ENCODE measurements at regions not wholly inside any gene's neighbourhood (a gene's known extent, or its start where the extent isn't known, plus 50 kb on each side); places are given as distances from the start of the nearest gene placed in this dataset.

- Histone ChIP-seq H3K4me1 (no peaks in the 10 kb centered on the region), H3K27me3 (ENCODE audit: insufficient read depth in 3 of 3, low read length in 2 of 3) (peaks cover 0 to 4% (median 0%) of the 10 kb centered on the region in 3 donors), H3K9me3 (no peaks in the 10 kb centered on the region), H3K36me3 (ENCODE audit: insufficient read depth in 1 of 2, low read depth in 1 of 2) (no peaks in the 10 kb centered on the region), H3K27ac (no peak overlapping the region), H3K4me3 (no peak overlapping the region)
- 74 to 76% (median 74%) methylated on average over 7 of the region's 7 CpGs for WGBS, 3 donors
- intact Hi-C loops (cut with DNase I), result no loop called here
- DNase-seq, result no peak
- TF ChIP-seq CTCF (IDR thresholded peaks at IDR 0.05), result no peak
- no peak for ATAC-seq
Observed at GRCh38 chr10:2970190-2970823, 97.0 kb upstream of the PFKP start.

GRCh38 chr10:2968401-2969058 lies 98.8 kb upstream of the PFKP start:
- TF ChIP-seq CTCF (IDR thresholded peaks at IDR 0.05), result no peak
- WGBS, 3 donors, result 69 to 78% (median 76%) methylated on average over 9 of the region's 9 CpGs

GRCh38 chr10:2966134-2966533 lies 101.2 kb upstream of the PFKP start:
- 68 to 75% (median 70%) methylated on average over 4 of the region's 4 CpGs for WGBS, 3 donors
- ATAC-seq, result no peak

More at GRCh38 chr10:2968401-2969058, 98.8 kb upstream of the PFKP start:
- Histone ChIP-seq H3K36me3 (ENCODE audit: insufficient read depth in 1 of 2, low read depth in 1 of 2) (no peaks in the 10 kb centered on the region), H3K27me3 (ENCODE audit: insufficient read depth in 3 of 3, low read length in 2 of 3) (peaks cover 0 to 15% (median 0%) of the 10 kb centered on the region in 3 donors), H3K4me1 (no peaks in the 10 kb centered on the region), H3K9me3 (no peaks in the 10 kb centered on the region), H3K4me3 (no peak overlapping the region), H3K27ac (no peak overlapping the region)
- intact Hi-C loops (cut with DNase I), result no loop called here
- no peak for DNase-seq
- ATAC-seq, result no peak

GRCh38 chr10:2964632-2965296 lies 102.6 kb upstream of the PFKP start:
- Histone ChIP-seq H3K9me3 (no peaks in the 10 kb centered on the region), H3K36me3 (ENCODE audit: insufficient read depth in 1 of 2, low read depth in 1 of 2) (no peaks in the 10 kb centered on the region), H3K27me3 (ENCODE audit: insufficient read depth in 3 of 3, low read length in 2 of 3) (peaks cover 0 to 16% (median 0%) of the 10 kb centered on the region in 3 donors), H3K4me1 (no peaks in the 10 kb centered on the region), H3K4me3 (no peak overlapping the region), H3K27ac (no peak overlapping the region)
- WGBS, 3 donors, result 73 to 77% (median 74%) methylated on average over 5 of the region's 5 CpGs
- ATAC-seq (no peak), DNase-seq (no peak)
- intact Hi-C loops (cut with DNase I), result no loop called here
- TF ChIP-seq CTCF (IDR thresholded peaks at IDR 0.05), result no peak

More at GRCh38 chr10:2966134-2966533, 101.2 kb upstream of the PFKP start:
- H3K4me3 ChIP-seq, result no peak overlapping the region
- TF ChIP-seq CTCF (IDR thresholded peaks at IDR 0.05), result no peak
- no peak overlapping the region for H3K27ac ChIP-seq
- H3K9me3 ChIP-seq, result no peaks in the 10 kb centered on the region
- no peak for DNase-seq
- peaks cover 0 to 16% (median 0%) of the 10 kb centered on the region in 3 donors for H3K27me3 ChIP-seq (ENCODE audit: insufficient read depth in 3 of 3, low read length in 2 of 3)
- H3K4me1 ChIP-seq, result no peaks in the 10 kb centered on the region
- intact Hi-C loops (cut with DNase I), result no loop called here
- H3K36me3 ChIP-seq (ENCODE audit: insufficient read depth in 1 of 2, low read depth in 1 of 2), result no peaks in the 10 kb centered on the region
